ENCODE measurements at regions not wholly inside any gene's neighbourhood (a gene's known extent, or its start where the extent isn't known, plus 50 kb on each side); places are given as distances from the start of the nearest gene placed in this dataset.
"Not testable (repeated sequence)": the region's sequence is repeated elsewhere in the genome, so short reads cannot be mapped to it uniquely, and the experiment has no call there.

GRCh38 chr4:174056959-174057358 lies 226.5 kb downstream of the FBXO8 start:
- H3K79me2 ChIP-seq (ENCODE audit: insufficient read depth, low read length): no peaks in the 10 kb centered on the region
- TF ChIP-seq EZH2phosphoT487 (IDR thresholded peaks at IDR 0.05; ENCODE audit: borderline replicate concordance) (no peak), CTCF (conservative IDR thresholded peaks at IDR 0.05; ENCODE audit: low read length) (no peak)
- no peak overlapping the region for H3K4me2 ChIP-seq (ENCODE audit: low read depth, low read length, poor library complexity, severe bottlenecking)
- H4K20me1 ChIP-seq (ENCODE audit: insufficient read depth, low read length, poor library complexity, severe bottlenecking): no peaks in the 10 kb centered on the region
- H3K36me3 ChIP-seq (ENCODE audit: insufficient read depth, low read length): no peaks in the 10 kb centered on the region
- H3K9ac ChIP-seq (ENCODE audit: low read depth, low read length, poor library complexity, severe bottlenecking): no peak overlapping the region
- no peaks in the 10 kb centered on the region for H3F3A ChIP-seq (ENCODE audit: low read depth)
- no peak overlapping the region for H2AFZ ChIP-seq (ENCODE audit: low read length)
- no peaks in the 10 kb centered on the region for H3K4me1 ChIP-seq (ENCODE audit: insufficient read depth, low read length, poor library complexity, severe bottlenecking)
- H3K9me2 ChIP-seq (replicated peaks; ENCODE audit: low read depth, low read length): no peaks in the 10 kb centered on the region
- H3K27me3 ChIP-seq (ENCODE audit: insufficient read depth, low read length, poor library complexity, severe bottlenecking): no peaks in the 10 kb centered on the region
- H3K4me3 ChIP-seq (ENCODE audit: low read length, poor library complexity, severe bottlenecking): no peak overlapping the region
- no peaks in the 10 kb centered on the region for H3K9me3 ChIP-seq (ENCODE audit: insufficient read depth, low read depth, low read length)

DNA sequence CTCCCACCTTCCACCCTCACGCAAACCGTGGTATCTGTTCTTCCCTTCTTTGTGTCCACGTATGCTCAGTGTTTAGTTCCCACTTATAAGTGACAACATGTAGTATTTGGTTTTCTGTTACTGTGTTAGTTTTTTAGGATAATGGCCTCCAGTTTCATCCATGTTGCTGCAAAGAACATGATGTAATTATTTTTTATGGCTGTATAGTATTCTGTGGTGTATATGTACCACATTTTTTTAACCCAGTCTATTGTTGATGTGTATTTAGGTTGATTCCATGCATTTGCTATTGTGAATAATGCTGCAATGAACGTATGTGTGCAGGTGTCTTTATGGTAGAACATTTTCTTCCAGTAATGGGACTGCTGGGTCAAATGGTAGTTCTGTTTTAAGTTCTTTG lies 228.1 kb downstream of the FBXO8 start:
- Histone ChIP-seq H3K79me2 (ENCODE audit: insufficient read depth, low read length) (no peaks in the 10 kb centered on the region), H3F3A (ENCODE audit: low read depth) (no peaks in the 10 kb centered on the region), H3K9me3 (ENCODE audit: insufficient read depth, low read depth, low read length) (no peaks in the 10 kb centered on the region), H3K9ac (ENCODE audit: low read depth, low read length, poor library complexity, severe bottlenecking) (no peak overlapping the region), H3K27me3 (ENCODE audit: insufficient read depth, low read length, poor library complexity, severe bottlenecking) (no peaks in the 10 kb centered on the region), H2AFZ (ENCODE audit: low read length) (no peak overlapping the region), H3K9me2 (replicated peaks; ENCODE audit: low read depth, low read length) (no peaks in the 10 kb centered on the region), H4K20me1 (ENCODE audit: insufficient read depth, low read length, poor library complexity, severe bottlenecking) (no peaks in the 10 kb centered on the region), H3K36me3 (ENCODE audit: insufficient read depth, low read length) (no peaks in the 10 kb centered on the region), H3K4me3 (ENCODE audit: low read length, poor library complexity, severe bottlenecking) (no peak overlapping the region), H3K4me1 (ENCODE audit: insufficient read depth, low read length, poor library complexity, severe bottlenecking) (no peaks in the 10 kb centered on the region), H3K4me2 (ENCODE audit: low read depth, low read length, poor library complexity, severe bottlenecking) (no peak overlapping the region)
- no peak for TF ChIP-seq EZH2phosphoT487 (IDR thresholded peaks at IDR 0.05; ENCODE audit: borderline replicate concordance)

- Histone ChIP-seq H2AFZ (ENCODE audit: low read length) (no peak overlapping the region), H3K9me3 (ENCODE audit: insufficient read depth, low read depth, low read length) (no peaks in the 10 kb centered on the region), H3F3A (ENCODE audit: low read depth) (no peaks in the 10 kb centered on the region), H3K4me3 (ENCODE audit: low read length, poor library complexity, severe bottlenecking) (no peak overlapping the region), H3K4me2 (ENCODE audit: low read depth, low read length, poor library complexity, severe bottlenecking) (no peak overlapping the region), H3K9ac (ENCODE audit: low read depth, low read length, poor library complexity, severe bottlenecking) (no peak overlapping the region), H3K27me3 (ENCODE audit: insufficient read depth, low read length, poor library complexity, severe bottlenecking) (no peaks in the 10 kb centered on the region), H3K4me1 (ENCODE audit: insufficient read depth, low read length, poor library complexity, severe bottlenecking) (no peaks in the 10 kb centered on the region), H3K79me2 (ENCODE audit: insufficient read depth, low read length) (no peaks in the 10 kb centered on the region), H4K20me1 (ENCODE audit: insufficient read depth, low read length, poor library complexity, severe bottlenecking) (no peaks in the 10 kb centered on the region), H3K9me2 (replicated peaks; ENCODE audit: low read depth, low read length) (no peaks in the 10 kb centered on the region), H3K36me3 (ENCODE audit: insufficient read depth, low read length) (no peaks in the 10 kb centered on the region)
- TF ChIP-seq CTCF (conservative IDR thresholded peaks at IDR 0.05; ENCODE audit: low read length): no peak
- no peak for TF ChIP-seq EZH2phosphoT487 (IDR thresholded peaks at IDR 0.05; ENCODE audit: borderline replicate concordance)
These were observed 229.6 kb downstream of the FBXO8 start for GRCh38 chr4:174053895-174054294.

GRCh38 chr4:174047363-174047762 lies 236.1 kb downstream of the FBXO8 start:
- H3K27me3 ChIP-seq (ENCODE audit: insufficient read depth, low read length, poor library complexity, severe bottlenecking): no peaks in the 10 kb centered on the region
- no peaks in the 10 kb centered on the region for H3K9me2 ChIP-seq (replicated peaks; ENCODE audit: low read depth, low read length)
- H3K4me3 ChIP-seq (ENCODE audit: low read length, poor library complexity, severe bottlenecking): no peak overlapping the region
- peaks cover 5% of the 10 kb centered on the region for H3K4me1 ChIP-seq (ENCODE audit: insufficient read depth, low read length, poor library complexity, severe bottlenecking)
- no peaks in the 10 kb centered on the region for H3F3A ChIP-seq (ENCODE audit: low read depth)
- H3K9ac ChIP-seq (ENCODE audit: low read depth, low read length, poor library complexity, severe bottlenecking): no peak overlapping the region
- H3K36me3 ChIP-seq (ENCODE audit: insufficient read depth, low read length): no peaks in the 10 kb centered on the region
- H3K79me2 ChIP-seq (ENCODE audit: insufficient read depth, low read length): no peaks in the 10 kb centered on the region
- no peaks in the 10 kb centered on the region for H3K9me3 ChIP-seq (ENCODE audit: insufficient read depth, low read depth, low read length)
- no peak overlapping the region for H2AFZ ChIP-seq (ENCODE audit: low read length)
- H4K20me1 ChIP-seq (ENCODE audit: insufficient read depth, low read length, poor library complexity, severe bottlenecking): no peaks in the 10 kb centered on the region
- TF ChIP-seq CTCF (conservative IDR thresholded peaks at IDR 0.05; ENCODE audit: low read length) (no peak), EZH2phosphoT487 (IDR thresholded peaks at IDR 0.05; ENCODE audit: borderline replicate concordance) (no peak)
- no peak overlapping the region for H3K4me2 ChIP-seq (ENCODE audit: low read depth, low read length, poor library complexity, severe bottlenecking)

DNA sequence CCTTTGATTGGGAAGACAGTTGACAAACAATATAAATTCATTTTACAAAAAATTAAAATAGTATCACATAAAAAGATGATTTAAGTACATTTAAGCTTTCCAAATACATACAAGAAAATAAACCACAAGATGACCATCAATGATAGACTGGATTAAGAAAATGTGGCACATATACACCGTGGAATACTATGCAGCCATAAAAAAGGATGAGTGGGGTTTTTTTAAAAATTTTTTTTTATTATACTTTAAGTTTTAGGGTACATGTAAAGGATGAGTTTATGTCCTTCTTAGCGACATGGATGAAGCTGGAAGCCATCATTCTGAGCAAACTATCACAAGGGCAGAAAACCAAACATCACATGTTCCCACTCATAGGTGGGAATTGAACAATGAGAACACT lies 237.6 kb downstream of the FBXO8 start:
- H3K9me3 ChIP-seq (ENCODE audit: insufficient read depth, low read depth, low read length); H3K79me2 ChIP-seq (ENCODE audit: insufficient read depth, low read length); H4K20me1 ChIP-seq (ENCODE audit: insufficient read depth, low read length, poor library complexity, severe bottlenecking); H3K9ac ChIP-seq (ENCODE audit: low read depth, low read length, poor library complexity, severe bottlenecking); H3K4me3 ChIP-seq (ENCODE audit: low read length, poor library complexity, severe bottlenecking); H3F3A ChIP-seq (ENCODE audit: low read depth); H2AFZ ChIP-seq (ENCODE audit: low read length); H3K4me1 ChIP-seq (ENCODE audit: insufficient read depth, low read length, poor library complexity, severe bottlenecking); H3K36me3 ChIP-seq (ENCODE audit: insufficient read depth, low read length); H3K4me2 ChIP-seq (ENCODE audit: low read depth, low read length, poor library complexity, severe bottlenecking); H3K9me2 ChIP-seq (replicated peaks; ENCODE audit: low read depth, low read length); H3K27me3 ChIP-seq (ENCODE audit: insufficient read depth, low read length, poor library complexity, severe bottlenecking): not testable (repeated sequence)

Data from Loucy (cell line).